Gastroesophageal sphincter (tissue), 4 donors: ENCODE measurements at regions not wholly inside any gene's neighbourhood (a gene's known extent, or its start where the extent isn't known, plus 50 kb on each side); places are given as distances from the start of the nearest gene placed in this dataset.

Experiments
- ATAC-seq: fragments of 150-250 bp; one replicate; pipeline ENCODE4 v1.9.1; 2016; ENCODE audit warnings: mild to moderate bottlenecking, moderate library complexity
- H3K27ac ChIP-seq, 4 donors: fragments of 200-600 bp; sonication (generic) in 3 of 4; 1 replicate in 3 of 4; 2 replicates in 1 of 4; pipeline ENCODE4 v1.5.1; 2016 to 2019
- H3K27me3 ChIP-seq: fragments of 200-600 bp; sonication (generic); one replicate; pipeline ENCODE4 v1.5.1; 2019
- H3K36me3 ChIP-seq, 2 donors: fragments of 200-600 bp; sonication (generic); one replicate each; pipeline ENCODE4 v1.5.1; 2019; ENCODE audit warnings: control low read depth in 1 of 2
- H3K4me1 ChIP-seq, 3 donors: fragments of 200-600 bp; sonication (generic); 1 replicate in 2 of 3; 2 replicates in 1 of 3; pipeline ENCODE4 v1.5.1; 2016 to 2019; ENCODE audit warnings: control low read depth in 2 of 3
- H3K4me3 ChIP-seq, 2 donors: fragments of 200-600 bp; sonication (generic); one replicate each; pipeline ENCODE4 v1.5.1; 2019; ENCODE audit warnings: mild to moderate bottlenecking in 1 of 2, moderate library complexity in 1 of 2
- H3K9me3 ChIP-seq, 3 donors: fragments of 200-600 bp; sonication (generic); one replicate each; pipeline ENCODE4 v1.5.1; 2017 to 2019; ENCODE audit warnings: control low read depth in 2 of 3
- EP300 ChIP-seq: sonication (generic); formaldehyde crosslinking; IDR thresholded peaks from one replicate; pipeline ENCODE4 v1.6.1; 2017; ENCODE audit warnings: antibody characterized with exemption, mild to moderate bottlenecking
- POLR2A ChIP-seq, 2 donors: fragments of 450-650 bp; IDR thresholded peaks; one replicate each; pipeline ENCODE4 v1.6.1; 2017; ENCODE audit warnings: antibody characterized with exemption in 2 of 2, mild to moderate bottlenecking in 2 of 2, moderate library complexity in 1 of 2
- POLR2AphosphoS5 ChIP-seq: sonication (generic); formaldehyde crosslinking; IDR thresholded peaks from one replicate; pipeline ENCODE4 v1.6.1; 2017; ENCODE audit warnings: antibody characterized with exemption
- WGBS, 2 donors: methylation state at CpG; one replicate each; pipeline ENCODE4 v1.1.5; 2018; ENCODE audit warnings: low coverage in 1 of 2; 5-methylcytosine and 5-hydroxymethylcytosine counted together
- TF ChIP-seq, protein P1 (sequence below), 4 experiments: fragments of 200-600 bp in 2 of 4; fragments of 450-650 bp in 2 of 4; sonication (generic) in 1 of 4; IDR thresholded peaks; one replicate each; pipeline ENCODE4 v1.5.1; 2017 to 2019; ENCODE audit warnings: antibody characterized with exemption in 4 of 4, mild to moderate bottlenecking in 2 of 4, moderate library complexity in 2 of 4

- TF ChIP-seq EP300: no peak
- TF ChIP-seq, protein P1, sequence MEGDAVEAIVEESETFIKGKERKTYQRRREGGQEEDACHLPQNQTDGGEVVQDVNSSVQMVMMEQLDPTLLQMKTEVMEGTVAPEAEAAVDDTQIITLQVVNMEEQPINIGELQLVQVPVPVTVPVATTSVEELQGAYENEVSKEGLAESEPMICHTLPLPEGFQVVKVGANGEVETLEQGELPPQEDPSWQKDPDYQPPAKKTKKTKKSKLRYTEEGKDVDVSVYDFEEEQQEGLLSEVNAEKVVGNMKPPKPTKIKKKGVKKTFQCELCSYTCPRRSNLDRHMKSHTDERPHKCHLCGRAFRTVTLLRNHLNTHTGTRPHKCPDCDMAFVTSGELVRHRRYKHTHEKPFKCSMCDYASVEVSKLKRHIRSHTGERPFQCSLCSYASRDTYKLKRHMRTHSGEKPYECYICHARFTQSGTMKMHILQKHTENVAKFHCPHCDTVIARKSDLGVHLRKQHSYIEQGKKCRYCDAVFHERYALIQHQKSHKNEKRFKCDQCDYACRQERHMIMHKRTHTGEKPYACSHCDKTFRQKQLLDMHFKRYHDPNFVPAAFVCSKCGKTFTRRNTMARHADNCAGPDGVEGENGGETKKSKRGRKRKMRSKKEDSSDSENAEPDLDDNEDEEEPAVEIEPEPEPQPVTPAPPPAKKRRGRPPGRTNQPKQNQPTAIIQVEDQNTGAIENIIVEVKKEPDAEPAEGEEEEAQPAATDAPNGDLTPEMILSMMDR (IDR thresholded peaks at IDR 0.05): no peak
- no peak for TF ChIP-seq POLR2AphosphoS5
- TF ChIP-seq POLR2A (IDR thresholded peaks at IDR 0.05): no peak
- no peaks in the 10 kb centered on the region for H3K4me1 ChIP-seq
- H3K27me3 ChIP-seq: no peaks in the 10 kb centered on the region
- H3K36me3 ChIP-seq: no peaks in the 10 kb centered on the region
- ATAC-seq: no peak
- no peaks in the 10 kb centered on the region for H3K9me3 ChIP-seq
- H3K4me3 ChIP-seq: no peak overlapping the region
- no peak overlapping the region for H3K27ac ChIP-seq
- 55 to 58% methylated on average over 1 of the region's 1 CpG for WGBS, 2 donors
Observed at GRCh38 chr4:23117826-23118225, 425.1 kb downstream of the GBA3 start.

GRCh38 chr4:23114538-23114937 lies 421.8 kb downstream of the GBA3 start:
- Histone ChIP-seq H3K9me3 (no peaks in the 10 kb centered on the region), H3K4me1 (no peaks in the 10 kb centered on the region), H3K27me3 (no peaks in the 10 kb centered on the region), H3K36me3 (no peaks in the 10 kb centered on the region), H3K4me3 (no peak overlapping the region), H3K27ac (no peak overlapping the region)
- TF ChIP-seq POLR2AphosphoS5 (no peak), POLR2A (IDR thresholded peaks at IDR 0.05) (no peak), EP300 (no peak)
- TF ChIP-seq, protein P1 (IDR thresholded peaks at IDR 0.05): no peak
- ATAC-seq: no peak
- 59 to 75% methylated on average over 1 of the region's 1 CpG for WGBS, 2 donors

DNA sequence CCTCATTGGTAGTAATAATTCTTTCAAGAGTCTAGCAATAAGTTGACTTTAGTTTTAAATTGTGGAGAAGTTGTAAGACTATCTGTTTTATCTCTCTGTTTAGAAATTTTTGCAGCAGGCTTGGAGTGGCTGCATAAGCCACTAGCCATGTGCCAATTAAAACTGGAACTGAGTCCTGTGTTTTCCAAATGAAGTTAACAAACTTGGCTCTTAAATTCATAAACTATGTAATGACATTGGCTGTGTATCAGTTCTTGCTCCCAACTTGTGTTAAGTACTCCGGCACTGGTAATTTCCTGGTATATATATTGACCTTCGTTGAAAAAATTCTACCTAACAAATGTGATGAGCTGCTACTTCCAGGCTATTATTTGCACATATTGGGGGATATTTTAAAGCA lies 420.4 kb downstream of the GBA3 start:
- H3K27me3 ChIP-seq: no peaks in the 10 kb centered on the region
- H3K27ac ChIP-seq: no peak overlapping the region
- no peaks in the 10 kb centered on the region for H3K36me3 ChIP-seq
- H3K4me1 ChIP-seq: no peaks in the 10 kb centered on the region
- TF ChIP-seq POLR2AphosphoS5 (no peak), POLR2A (IDR thresholded peaks at IDR 0.05) (no peak), EP300 (no peak)
- TF ChIP-seq, protein P1 (IDR thresholded peaks at IDR 0.05): no peak
- no peak for ATAC-seq
- no peak overlapping the region for H3K4me3 ChIP-seq
- H3K9me3 ChIP-seq: no peaks in the 10 kb centered on the region
- WGBS, 2 donors: 47 to 75% methylated on average over 2 of the region's 2 CpGs

DNA sequence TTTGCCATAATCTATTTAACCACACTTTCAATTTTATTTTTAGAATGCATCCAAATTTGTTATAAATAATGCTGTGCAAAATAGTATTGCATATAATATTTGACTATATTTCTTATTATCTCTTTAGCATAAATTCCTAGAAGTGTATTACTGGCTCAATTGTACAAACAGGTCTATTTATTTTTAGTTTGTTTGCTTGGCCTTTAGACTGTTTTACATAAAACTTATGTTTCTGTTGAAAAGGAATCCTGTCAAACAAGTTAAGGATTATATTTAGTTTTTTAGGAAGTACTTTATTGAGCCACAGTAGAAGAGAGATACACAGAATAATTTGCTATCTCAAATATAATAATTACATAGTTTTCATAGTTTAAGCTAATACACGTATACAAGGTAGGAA lies 413.8 kb downstream of the GBA3 start:
- 36 to 78% methylated on average over 1 of the region's 1 CpG for WGBS, 2 donors
- TF ChIP-seq POLR2A (IDR thresholded peaks at IDR 0.05) (no peak), POLR2AphosphoS5 (no peak), EP300 (no peak)
- TF ChIP-seq, protein P1 (IDR thresholded peaks at IDR 0.05): no peak
- no peak for ATAC-seq

GRCh38 chr4:23105759-23106370 lies 413.1 kb downstream of the GBA3 start:
- Histone ChIP-seq H3K27me3 (no peaks in the 10 kb centered on the region), H3K36me3 (no peaks in the 10 kb centered on the region), H3K27ac (no peak overlapping the region), H3K4me1 (no peaks in the 10 kb centered on the region), H3K9me3 (no peaks in the 10 kb centered on the region), H3K4me3 (no peak overlapping the region)
- ATAC-seq: no peak
- no peak for TF ChIP-seq POLR2AphosphoS5
- TF ChIP-seq EP300: no peak
- TF ChIP-seq POLR2A (IDR thresholded peaks at IDR 0.05): no peak
- TF ChIP-seq, protein P1 (IDR thresholded peaks at IDR 0.05): no peak
- WGBS, 2 donors: 83 to 100% methylated on average over 1 of the region's 2 CpGs

More for the DNA sequence above, 413.8 kb downstream of the GBA3 start:
- Histone ChIP-seq H3K9me3 (no peaks in the 10 kb centered on the region), H3K4me3 (no peak overlapping the region), H3K27ac (no peak overlapping the region), H3K36me3 (no peaks in the 10 kb centered on the region), H3K4me1 (no peaks in the 10 kb centered on the region), H3K27me3 (no peaks in the 10 kb centered on the region)
